Stomach (tissue), 4 donors: ENCODE measurements at regions not wholly inside any gene's neighbourhood (a gene's known extent, or its start where the extent isn't known, plus 50 kb on each side); places are given as distances from the start of the nearest gene placed in this dataset.

Source experiments
- POLR2A ChIP-seq, 4 donors: fragments of 450-650 bp; IDR thresholded peaks; one replicate each; pipeline ENCODE4 v1.6.1; 2016; ENCODE audit warnings: antibody characterized with exemption in 4 of 4, control low read depth in 2 of 4, mild to moderate bottlenecking in 1 of 4, moderate library complexity in 1 of 4
- POLR2AphosphoS5 ChIP-seq, 3 donors: sonication (generic); formaldehyde crosslinking; IDR thresholded peaks; one replicate each; pipeline ENCODE4 v1.6.1; 2016; ENCODE audit warnings: antibody characterized with exemption in 3 of 3
- TF ChIP-seq, protein P1 (sequence below), 7 experiments: fragments of 450-650 bp in 4 of 7; fragments of 200-600 bp in 3 of 7; sonication (generic) in 3 of 7; IDR thresholded peaks; one replicate each; pipeline ENCODE4 v1.5.1; 2016 to 2019; ENCODE audit warnings: antibody characterized with exemption in 7 of 7, control low read depth in 2 of 7, mild to moderate bottlenecking in 1 of 7

- TF ChIP-seq, protein P1, sequence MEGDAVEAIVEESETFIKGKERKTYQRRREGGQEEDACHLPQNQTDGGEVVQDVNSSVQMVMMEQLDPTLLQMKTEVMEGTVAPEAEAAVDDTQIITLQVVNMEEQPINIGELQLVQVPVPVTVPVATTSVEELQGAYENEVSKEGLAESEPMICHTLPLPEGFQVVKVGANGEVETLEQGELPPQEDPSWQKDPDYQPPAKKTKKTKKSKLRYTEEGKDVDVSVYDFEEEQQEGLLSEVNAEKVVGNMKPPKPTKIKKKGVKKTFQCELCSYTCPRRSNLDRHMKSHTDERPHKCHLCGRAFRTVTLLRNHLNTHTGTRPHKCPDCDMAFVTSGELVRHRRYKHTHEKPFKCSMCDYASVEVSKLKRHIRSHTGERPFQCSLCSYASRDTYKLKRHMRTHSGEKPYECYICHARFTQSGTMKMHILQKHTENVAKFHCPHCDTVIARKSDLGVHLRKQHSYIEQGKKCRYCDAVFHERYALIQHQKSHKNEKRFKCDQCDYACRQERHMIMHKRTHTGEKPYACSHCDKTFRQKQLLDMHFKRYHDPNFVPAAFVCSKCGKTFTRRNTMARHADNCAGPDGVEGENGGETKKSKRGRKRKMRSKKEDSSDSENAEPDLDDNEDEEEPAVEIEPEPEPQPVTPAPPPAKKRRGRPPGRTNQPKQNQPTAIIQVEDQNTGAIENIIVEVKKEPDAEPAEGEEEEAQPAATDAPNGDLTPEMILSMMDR (IDR thresholded peaks at IDR 0.05): no peak
- no peak for TF ChIP-seq POLR2A (IDR thresholded peaks at IDR 0.05)
- TF ChIP-seq POLR2AphosphoS5 (IDR thresholded peaks at IDR 0.05): no peak
These were observed 152.0 kb upstream of the SERP2 start for GRCh38 chr13:44221657-44222056.
